NCI-H1417 (cell line): ENCODE measurements at regions not wholly inside any gene's neighbourhood (a gene's known extent, or its start where the extent isn't known, plus 50 kb on each side); places are given as distances from the start of the nearest gene placed in this dataset.

ENCODE experiments used
- DNase-seq, 3 experiments: peaks; one replicate each; lab custom pipeline; 2025; lab: John Stamatoyannopoulos, UW

DNA sequence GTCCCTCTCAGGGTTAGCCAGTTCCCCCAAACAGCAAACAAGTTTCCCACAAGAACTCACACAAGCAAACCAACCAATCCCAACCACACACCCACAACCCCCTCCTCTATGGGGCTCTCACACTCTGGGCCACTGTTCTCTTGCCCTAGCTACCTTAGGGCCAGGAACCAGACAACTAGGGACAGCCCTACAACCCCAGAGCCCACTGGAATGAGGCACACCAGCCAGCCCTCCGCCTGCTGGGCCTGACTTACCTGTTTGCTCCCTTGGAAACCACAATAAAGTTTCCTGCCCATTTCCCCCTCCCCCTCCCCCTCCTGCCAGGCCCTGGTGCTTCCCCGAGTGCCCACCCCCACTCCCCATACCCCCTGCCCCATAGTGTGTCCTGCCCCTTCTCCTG is 132.6 kb downstream of the WDR11 start:
- DNase-seq, result no peak

DNA sequence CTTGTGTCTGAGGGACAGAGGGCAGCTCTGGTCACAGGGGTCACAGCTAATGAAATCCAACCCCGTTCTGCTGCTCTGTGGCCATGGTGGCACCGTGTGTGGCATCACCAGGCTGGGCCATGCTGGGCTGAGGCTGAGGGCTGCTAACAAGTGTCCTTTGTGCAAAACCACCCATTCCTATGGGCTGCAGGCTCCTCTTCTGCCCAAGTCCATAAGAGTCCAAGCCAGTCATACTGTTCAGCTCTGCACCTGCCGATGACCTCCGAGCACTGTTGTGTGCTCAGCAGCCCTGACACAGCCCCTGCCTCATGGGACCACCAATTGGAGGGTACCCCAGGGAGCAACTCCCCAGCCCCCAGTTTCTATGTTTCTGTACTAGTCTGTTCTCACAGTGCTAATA is 133.1 kb downstream of the WDR11 start:
- no peak for DNase-seq

DNA sequence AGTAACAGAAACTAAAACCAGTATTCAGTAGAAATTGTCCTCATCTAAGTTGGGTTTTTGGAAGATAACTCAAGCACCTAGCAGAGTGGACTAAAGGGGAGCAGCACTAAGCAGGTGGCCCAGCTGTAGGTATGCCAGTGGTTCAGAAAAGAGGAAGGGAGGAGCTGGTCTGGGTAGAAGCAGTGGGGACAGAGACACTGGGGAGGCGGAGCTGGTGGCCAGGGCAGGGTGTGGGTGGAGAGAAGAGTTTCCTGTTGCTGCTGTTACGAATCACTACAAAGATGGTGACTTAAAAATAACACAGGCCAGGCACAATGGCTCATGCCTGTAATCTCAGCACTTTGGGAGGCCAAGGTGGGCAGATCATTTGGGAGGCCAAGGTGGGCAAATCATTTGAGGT is 136.2 kb downstream of the WDR11 start:
- DNase-seq, result no peak

DNA sequence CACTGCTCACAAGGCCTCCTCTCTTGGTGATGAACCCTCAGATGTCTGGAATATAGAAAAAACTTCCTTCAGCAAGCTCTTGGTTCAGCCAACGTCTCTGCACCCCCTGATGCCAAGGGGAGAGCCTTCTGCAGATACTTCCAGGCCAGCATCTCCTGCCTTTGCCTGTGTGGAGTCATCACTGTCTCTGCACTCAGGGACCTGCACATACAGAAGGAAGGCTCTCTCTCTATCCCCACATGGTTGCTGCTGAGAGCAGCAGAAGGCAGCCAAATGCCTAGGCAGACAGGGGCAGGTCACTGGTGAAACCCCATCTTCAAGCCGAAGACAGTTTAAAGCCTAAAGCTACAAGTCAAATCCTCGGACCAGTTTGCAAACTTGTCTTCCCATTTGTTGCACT is 137.6 kb downstream of the WDR11 start:
- no peak for DNase-seq

DNA sequence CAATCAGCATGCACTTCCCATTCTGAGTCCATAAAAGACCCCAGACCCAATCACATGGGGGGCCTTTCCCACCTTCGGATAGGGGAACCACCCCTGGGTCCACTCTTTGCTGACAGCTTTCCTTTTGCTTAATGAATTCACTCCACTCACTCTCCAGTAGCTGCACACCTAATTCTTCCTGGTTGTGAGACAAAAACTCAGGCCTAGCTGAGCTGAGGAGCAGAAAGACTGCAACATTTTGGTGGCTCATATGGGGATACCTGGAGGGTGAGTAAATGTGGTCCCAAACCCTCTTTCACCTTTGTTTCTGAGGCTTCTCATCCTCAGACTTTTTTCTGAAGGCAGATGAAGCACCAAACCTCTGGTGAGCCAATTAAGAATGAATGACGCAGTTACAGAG is 138.1 kb downstream of the WDR11 start:
- DNase-seq, result no peak

DNA sequence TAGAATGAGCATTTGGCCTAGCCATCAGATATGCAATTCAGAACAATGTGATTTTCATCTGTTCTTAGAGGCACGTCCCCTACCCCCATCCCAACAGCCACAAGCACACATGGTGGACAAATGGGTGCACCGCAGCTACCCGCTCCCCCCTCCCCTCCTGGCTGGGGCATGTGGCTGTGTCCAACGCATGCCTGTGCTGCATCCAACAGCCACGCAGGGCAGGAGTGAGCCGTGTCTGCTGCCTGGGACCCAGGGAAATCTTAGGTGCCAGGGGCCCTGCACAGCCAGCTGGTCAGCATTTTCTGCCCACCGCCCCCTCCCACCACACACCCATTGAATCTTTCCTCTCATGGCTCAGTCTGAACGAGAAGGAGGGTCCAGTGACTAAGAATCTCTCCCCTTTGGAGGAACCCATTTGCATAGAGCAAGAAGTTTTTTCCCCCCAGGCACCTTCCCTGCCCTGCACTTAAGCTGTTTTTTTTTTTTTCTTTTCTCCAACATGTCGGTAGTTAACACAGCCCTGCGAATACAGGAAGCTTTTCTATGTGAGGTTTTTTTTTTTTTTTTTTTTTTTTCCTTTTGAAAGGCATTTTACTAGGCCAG is 138.9 kb downstream of the WDR11 start:
- no peak for DNase-seq

DNA sequence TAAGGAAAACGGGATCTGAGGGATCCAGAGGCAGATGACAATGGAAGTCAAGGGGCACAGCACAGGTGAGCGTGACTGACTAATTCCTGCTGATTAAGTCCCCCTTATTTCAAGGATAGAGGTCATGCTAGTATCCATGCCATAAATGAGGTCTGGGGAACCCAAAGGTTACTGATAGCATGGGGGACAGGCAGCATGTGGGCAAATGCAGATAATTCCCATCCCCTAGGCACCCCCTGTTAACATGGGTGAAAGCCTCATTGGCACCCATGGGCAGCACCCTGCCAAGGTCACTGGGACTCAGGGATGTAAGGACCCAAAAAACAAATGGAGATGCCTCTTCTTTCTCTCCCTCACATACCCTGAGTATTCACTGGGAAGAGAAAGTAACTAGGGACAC is 139.7 kb downstream of the WDR11 start:
- no peak for DNase-seq

DNA sequence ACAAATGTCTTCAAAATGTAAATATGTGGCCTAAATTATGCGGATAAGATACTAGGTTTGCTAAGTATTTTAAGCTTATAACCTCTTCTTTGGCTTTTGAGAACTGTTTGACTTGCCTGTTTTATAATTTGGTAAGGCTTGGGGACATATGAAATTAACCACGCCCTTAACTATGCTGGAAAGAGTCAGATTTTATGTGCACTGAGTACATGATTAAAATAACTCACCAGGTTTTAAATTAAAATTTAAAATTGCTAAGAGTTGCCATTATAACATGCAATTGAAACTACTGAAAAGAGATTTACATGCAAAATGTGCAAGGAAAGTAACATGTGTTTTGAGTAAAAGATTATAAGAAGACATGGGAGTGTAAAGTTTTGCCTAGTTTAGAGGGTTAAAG is 141.9 kb downstream of the WDR11 start:
- no peak for DNase-seq

DNA sequence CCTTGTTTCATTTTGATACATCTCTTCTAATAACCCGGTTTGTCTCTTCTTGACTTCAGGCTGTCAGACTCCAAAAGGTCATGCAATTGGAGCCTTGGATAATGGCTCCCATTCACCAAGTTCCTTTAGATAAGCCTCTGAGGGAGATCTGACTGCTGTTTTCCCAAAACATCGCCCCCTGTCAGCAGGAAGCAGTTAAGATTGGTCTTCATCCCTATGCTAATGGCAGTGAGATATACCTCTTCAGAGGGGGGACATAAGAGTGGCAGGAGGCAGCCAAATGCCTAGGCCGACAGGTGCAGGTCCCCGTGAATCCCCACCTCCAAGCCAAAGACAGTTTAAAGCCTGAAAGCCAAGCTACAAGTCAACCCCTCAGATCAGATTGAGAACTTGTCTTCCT is 144.6 kb downstream of the WDR11 start:
- DNase-seq, result no peak

DNA sequence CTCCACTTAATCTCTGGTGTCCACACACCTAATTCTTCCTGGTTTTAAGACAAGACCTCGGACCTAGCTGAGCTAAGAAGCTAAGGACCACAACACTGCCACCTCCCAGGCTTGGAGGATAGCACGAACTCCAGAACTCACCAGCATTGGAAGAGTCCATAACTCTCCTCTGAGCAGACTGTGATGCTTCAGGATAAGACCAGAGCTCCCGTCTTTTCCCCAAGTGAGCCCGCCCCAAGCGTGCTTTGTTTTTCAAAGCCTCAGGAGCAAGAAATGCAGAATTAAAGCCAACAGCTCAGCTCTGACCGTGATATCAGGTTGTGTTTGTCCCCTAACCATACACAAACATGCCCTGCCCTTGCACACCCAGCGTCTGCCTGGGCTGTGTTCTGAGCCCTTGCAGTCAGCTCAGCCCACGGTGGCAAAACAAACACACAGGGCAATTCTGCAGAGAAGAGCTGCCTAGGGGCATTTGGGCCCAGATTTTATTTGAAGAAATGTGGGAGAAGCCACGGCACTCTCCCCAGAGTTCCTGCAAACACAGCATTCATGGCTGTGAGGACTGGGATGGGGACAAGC is 145.4 kb downstream of the WDR11 start:
- DNase-seq, result no peak

DNA sequence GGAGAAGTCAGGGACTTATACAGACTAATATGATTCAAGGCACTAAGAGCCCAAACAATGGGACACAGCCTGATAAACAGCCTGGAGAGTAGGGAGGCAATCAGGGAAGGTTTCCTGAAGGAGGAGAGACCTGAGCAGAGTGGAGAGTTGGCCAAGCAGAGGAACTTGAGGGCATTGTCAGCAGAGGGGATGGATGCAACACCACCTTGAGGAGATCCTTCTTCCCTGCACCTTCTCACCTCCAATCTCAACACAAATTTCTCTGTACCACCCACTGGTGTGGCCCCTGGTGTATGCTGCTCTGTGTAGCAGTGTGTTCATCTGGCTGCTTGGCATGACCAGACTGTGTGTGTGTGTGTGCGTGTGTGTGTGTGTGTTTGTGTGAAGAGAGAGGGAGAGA is 146.2 kb downstream of the WDR11 start:
- no peak for DNase-seq

DNA sequence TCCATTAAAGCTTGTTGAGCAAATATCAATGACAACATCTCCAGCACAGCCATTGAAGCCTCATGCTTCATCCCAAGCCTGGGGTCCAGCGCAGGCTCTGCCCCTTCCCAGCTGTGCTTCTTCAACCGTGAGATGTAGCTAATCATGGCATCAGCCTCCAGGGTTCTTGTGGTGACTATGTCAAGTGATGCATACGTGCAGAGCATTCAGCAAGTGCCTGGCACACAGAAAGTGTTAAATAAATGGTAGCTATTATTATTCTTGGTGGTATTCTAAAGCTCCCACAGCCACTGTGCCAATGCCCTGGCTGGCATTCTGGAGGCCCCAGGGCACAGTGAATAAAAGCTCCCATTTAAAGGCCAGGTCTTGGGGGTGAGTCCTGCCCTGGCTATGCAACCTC is 146.6 kb downstream of the WDR11 start:
- DNase-seq, result no peak

DNA sequence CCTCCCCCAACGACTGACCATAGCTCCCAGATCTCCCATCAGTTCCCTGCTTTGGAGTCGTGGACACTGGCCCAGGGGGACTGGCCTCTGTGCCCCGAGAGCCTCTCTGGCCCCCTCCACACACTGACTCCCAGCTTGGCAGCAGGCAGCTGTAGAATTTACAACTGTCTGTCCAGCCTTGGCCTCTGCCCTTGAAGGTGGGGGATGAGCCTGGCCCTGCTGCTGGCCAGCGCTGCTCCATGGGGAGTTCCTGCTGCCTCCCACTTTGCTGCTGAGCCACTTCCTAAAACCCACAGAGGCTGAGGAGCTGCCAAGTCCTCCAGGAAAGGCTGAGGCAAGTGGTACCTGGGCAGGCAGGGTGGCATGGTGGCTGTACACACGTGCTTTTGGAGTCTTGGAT is 147.1 kb downstream of the WDR11 start:
- DNase-seq, result no peak

DNA sequence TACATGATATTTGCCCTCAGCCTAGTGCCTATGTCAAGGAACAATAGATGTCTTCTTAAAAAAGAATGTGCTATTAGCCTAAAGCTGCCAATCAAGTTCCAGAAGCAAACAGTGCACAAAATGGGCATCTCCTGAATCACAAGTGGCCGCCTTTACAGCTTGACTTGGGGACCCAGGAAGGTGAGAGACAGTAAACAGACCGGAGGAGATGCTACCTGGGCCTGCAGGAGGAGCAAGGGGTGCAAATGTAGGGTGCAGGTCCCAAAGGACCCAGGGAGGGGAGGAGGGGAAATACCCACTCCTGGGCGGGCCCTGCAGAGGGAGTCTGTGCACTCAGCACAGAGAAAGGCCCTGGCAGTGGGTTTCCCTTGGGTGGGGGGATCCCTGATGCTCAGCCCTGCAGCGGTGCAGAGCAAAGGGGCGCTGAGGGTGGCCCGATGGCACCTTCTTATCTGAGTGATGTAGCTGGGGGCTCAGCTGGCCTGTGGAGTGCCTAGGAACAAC is 147.7 kb downstream of the WDR11 start:
- no peak for DNase-seq

DNA sequence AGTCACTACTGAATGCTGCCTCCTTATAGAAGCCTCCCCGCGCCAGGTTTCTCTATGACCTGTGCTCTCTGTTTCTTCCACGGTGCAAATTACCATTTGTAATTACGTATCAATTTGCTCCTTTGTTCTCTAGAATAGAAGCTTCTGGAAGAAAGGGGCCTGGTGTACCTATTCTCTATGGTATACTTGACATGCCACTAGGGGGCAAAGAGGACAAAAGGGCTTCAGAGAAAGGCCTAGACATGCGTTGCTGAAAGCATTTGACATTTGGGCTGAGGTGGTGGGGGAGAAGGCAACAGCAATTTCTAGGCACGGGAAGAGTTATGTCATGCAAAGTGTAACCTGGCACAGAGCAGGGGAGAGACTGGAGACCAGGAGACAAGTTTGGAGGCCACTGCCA is 148.7 kb downstream of the WDR11 start:
- DNase-seq, result no peak

DNA sequence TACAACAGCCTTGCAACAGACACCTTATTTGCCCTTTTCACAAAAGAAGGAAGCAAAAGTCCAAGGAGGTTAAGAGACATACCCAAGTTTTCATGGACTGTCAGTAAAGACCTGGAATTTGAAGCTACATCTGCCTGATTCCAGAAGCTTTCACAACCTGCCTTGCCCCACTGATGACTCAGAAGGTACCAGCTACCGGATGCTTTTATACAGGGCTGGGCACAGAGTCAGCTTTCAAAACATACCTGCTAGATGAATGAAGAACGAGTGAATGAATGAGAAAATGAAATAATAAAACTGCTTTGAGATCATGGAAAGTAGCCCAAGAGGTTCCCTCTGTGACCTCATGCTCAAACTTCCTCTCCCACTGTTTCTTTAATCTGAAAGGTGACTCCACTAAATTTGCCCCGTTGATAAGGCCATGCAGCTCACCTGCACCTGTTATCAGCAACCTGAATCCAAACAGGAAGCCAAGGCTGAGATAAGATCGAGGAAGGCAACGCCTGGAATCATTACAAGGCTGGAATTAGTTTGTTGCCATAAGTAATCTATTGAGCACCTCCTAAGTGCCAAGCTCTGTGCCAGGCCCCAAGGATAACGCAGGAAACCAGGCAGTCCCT is 151.5 kb downstream of the WDR11 start:
- no peak for DNase-seq

DNA sequence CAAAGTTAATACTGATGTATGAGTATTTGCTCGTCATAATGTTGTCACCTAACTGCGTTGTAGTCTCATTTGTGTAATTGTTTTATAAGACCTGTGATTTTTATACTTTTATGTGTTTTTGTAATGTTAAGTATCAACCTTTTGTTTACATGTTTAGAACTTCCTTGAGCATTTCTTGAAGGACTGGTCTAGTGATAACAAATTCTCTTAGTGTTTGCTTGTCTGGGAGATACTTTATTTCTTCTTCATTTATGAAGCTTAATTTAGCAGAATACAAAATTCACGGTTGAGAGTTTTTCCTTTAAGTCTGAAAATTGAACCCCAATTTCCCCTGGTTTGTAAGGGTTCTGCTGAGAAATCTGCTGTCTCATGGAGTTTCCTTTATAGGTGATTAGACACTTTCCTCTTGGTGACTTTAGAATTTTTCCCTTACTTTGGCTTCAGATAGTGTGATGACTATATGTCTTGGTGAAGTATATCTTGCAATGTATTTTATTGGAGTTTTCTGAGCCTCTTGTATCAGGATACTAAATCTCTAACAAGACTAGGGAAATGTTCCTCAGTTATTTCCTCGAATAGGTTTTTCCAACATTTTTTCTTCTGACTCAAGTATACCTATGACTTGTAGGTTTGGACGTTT is 154.9 kb downstream of the WDR11 start:
- no peak for DNase-seq

DNA sequence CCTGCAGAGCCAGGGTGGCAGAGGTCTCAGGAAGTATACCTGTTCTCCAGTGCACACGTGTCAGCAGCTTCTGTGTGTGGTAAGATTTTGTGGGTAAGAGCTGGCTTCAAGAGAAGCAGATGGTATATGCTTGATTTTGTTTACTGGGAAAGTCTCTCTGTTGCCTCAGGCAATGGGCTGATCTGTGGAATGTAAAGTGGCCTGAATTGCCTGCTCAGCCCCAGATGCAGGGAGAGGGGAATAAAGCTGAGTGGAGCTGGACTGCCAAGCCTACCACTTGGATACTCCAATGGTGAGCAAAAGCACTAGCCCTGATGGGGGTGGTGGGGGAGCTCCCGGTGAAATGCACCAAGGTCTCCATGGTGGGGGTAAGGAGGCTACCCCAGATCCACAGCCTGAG is 156.1 kb downstream of the WDR11 start:
- DNase-seq, result no peak

DNA sequence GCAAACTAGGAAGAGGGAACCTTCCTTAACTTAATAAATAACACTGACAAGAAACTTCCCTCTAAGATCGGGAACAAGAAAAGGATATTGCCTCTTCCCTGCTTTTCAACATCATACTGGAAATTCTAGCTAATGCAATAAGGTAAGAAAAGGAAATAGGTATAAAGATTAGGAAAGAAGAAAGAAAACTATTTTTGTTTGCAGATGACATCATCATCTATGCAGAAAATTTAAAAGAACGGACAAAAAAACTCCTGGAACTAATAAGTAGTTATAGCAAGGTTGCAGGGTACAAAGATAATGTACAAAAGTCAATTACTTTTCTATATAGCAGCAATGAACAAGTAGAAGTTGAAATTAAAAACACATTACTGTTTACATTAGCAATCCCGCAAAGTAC is 164.8 kb downstream of the WDR11 start:
- DNase-seq, result no peak

DNA sequence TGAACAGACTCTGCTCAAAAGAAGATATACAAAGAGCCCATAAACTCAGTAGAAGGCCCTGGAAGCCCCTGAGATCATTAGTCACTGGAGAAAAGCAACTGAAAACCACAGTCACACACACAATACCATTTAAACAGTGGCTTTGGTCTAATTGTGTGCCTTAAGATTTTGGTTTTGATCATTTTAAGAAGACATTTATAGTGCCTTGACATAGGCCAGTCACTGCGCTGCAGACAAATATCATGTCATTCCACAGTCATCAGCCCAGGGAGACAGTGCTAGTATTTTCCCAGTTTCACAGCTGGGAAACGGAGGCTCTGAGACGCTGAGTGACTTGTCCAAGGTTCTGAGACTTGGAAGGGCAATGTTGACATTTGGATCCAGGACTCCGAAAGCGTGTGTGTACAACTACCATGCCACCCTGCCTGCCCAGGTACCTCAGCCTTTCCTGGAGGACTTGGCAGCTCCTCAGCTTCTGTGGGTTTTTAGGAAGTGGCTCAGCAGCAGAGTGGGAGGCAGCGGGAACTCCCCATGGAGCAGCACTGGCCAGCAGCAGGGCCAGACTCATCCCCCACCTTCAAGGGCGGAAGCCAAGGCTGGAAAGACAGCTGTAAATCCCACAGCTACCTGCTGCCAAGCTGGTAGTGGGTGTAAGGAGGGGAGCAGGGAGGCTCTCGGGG is 173.9 kb downstream of the WDR11 start:
- no peak for DNase-seq

DNA sequence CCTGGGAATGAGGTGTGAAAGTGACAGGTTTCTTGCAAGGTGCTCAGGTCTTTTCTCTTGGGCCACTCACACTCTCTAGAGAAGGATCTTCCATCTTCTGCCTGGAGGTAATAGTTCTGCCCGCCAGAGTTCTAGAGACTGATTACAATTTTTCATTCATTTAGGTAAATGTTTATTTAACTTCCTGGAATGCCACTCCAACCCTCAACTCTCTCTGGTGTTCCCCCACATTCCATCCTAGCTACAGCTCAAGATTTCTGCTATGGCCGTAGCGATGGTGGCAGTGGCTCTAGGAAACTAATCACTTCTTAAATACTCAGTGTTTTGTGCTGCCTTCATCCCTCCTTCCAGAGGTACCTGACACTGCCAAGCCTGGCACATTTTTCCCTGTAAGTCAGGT is 174.6 kb downstream of the WDR11 start:
- no peak for DNase-seq

DNA sequence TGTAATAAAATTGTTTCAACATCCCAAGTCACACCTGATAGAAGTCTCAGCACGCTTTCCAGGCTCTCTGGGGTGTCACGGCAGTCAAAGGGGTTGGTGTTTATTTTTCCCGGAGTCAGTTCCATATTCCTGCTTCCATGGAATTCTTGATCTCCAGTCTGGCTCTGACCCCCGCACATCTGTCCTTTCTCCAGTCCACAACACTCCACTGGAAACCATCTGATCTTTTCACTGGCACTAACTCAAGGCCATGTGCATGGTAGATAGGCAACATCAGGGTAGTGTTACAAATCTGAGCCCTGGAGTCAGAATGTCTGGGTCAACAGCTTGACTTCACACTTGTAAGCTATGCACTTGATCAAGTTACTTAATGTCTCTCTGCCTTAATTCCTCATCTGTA is 176.2 kb downstream of the WDR11 start:
- DNase-seq, result no peak

DNA sequence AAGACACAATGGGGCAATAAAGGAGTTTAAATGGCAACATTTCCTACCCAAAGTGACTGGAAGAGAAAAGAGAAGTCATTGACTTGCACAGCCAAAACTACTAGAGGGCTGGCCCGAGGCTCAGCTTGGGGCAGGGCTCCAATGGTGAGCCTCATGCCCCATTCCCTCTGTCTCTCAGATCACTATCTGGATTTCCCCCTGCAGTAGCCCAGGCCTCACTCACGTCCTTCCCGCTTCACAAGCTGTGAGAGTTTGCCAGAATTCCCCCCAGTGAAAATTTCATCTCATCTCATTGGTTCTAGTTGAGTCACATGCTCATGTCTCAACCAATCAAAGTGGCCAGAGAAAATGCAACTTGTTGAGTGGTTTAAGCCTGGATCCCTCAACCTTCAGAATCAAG is 181.3 kb downstream of the WDR11 start:
- DNase-seq, result no peak
